GM12873 (cell line): ENCODE measurements at regions not wholly inside any gene's neighbourhood (a gene's known extent, or its start where the extent isn't known, plus 50 kb on each side); places are given as distances from the start of the nearest gene placed in this dataset.

Experiments
- TF ChIP-seq, protein P1 (sequence below): IDR thresholded peaks from 2 replicates; pipeline ENCODE4 v1.5.1; 2012; ENCODE audit warnings: low read depth, mild to moderate bottlenecking, moderate library complexity, low read length, control low read depth; ENCODE audit not compliant: insufficient read depth; ENCODE audit errors: missing control alignments

DNA sequence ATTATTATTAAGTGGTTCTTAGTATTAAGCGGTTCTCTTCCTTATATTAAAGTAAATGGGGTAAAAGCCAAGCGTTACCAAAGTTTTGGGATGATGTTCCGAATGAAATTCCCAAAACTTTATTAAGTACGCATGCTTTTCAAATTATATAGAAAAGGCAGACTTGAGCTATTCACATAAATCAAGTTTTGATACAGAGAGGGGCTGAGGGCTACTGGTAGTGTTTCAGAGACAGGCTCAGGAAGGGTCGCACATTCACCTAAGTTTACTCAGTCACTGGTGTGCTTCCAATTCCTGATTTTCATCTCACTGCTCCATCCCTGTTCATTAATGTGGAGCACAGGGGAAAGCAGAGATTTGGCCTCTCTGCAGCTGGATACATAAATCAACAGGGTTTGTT, 652.2 kb downstream of the QKI start:
- TF ChIP-seq, protein P1, sequence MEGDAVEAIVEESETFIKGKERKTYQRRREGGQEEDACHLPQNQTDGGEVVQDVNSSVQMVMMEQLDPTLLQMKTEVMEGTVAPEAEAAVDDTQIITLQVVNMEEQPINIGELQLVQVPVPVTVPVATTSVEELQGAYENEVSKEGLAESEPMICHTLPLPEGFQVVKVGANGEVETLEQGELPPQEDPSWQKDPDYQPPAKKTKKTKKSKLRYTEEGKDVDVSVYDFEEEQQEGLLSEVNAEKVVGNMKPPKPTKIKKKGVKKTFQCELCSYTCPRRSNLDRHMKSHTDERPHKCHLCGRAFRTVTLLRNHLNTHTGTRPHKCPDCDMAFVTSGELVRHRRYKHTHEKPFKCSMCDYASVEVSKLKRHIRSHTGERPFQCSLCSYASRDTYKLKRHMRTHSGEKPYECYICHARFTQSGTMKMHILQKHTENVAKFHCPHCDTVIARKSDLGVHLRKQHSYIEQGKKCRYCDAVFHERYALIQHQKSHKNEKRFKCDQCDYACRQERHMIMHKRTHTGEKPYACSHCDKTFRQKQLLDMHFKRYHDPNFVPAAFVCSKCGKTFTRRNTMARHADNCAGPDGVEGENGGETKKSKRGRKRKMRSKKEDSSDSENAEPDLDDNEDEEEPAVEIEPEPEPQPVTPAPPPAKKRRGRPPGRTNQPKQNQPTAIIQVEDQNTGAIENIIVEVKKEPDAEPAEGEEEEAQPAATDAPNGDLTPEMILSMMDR = no peak

DNA sequence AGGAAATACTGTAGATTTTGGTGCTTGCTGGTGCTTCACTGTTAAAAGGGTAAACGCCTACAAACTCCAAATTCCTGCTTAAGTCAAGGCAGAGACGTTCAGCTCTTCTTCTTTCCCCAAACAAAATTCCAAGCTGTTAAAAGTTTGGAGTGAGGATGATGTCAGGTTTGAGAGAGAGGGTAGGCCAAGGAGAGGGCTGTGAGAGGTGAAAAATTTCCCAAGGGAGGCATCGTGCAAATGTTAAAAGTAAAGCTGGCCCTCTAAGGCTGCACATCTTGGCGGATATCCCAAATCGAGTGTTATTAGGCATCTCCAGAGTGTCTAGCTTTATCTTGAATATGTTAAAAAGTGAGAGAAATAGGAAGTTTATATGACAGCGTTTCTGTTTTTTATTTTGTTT, 651.8 kb downstream of the QKI start:
- TF ChIP-seq, protein P1 = no peak

DNA sequence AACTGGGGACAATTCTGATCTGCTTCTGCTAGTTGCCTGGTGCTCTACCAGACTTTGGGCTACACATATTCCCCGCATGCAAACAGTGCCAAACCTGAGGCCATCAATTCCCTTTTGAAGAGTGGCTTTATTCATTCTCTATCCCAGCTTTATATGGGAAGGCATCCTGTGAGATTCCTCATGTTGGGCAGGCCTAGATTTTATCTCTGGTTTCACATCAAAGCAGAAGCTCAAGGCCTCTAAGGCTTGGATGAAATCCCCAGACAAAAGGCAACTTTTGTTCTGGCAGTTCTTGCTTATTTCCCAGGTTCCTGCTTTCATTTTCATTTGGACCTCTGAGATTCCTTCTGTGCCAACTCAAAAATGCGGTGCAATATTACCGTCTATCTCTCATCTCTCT, 648.8 kb downstream of the QKI start:
- TF ChIP-seq, protein P1 = no peak

DNA sequence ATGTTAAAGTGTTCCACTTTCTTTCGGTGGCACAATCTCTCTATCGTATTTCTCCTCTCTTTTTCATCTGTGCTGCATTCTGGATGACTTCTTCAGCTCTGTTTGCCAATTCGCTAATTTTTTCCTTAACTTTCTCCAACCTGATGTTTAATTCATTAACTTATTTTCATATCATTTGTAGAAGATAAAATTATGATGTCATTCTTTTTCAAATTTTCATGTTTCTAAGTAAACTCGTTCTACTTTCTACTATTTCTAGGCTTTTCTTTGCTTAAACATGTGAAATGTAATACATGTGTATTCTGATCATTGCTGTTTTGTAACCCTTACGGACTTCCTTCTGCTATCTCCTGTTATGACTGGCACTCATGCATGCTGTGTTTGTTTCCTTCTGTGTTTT, 648.4 kb downstream of the QKI start:
- TF ChIP-seq, protein P1 = no peak

DNA sequence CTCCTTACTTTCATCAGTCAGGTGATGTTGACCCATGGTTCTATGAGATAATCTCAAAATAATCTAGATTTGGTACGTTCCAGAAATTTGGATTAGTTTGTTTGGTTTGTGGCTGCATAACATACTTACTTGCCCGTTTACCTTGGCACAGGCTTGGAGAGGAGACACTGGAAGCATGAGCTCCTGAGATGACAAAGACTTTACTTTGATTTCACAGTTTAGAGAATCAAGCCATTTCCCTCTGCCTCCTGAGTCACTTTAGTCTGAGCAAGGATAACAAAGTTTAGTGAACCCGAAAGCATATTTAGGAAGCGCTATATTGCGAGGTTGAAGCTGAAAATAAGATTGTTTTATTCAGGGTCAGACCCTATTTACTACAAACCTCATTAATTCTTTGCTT, 643.4 kb downstream of the QKI start:
- TF ChIP-seq, protein P1 = no peak

DNA sequence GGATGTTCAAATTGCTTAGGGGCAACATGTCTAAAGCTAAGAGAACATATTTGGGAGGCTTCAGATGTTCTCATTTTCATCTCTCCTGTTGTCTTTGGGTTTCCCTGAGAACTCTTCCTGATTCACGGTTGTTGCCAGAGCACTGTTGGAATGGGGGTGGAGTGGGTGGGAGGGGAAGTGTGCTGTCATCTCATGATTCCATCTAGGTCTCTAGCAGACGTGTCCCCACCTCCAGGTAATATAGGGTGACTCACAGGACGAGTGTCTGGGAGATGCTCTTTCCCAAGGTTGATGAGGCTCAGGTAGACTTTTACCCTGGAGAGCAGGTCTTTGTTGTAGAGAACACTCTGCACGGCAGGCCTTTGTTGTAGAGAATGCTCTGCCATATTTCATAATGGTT, 636.9 kb downstream of the QKI start:
- TF ChIP-seq, protein P1 = no peak

DNA sequence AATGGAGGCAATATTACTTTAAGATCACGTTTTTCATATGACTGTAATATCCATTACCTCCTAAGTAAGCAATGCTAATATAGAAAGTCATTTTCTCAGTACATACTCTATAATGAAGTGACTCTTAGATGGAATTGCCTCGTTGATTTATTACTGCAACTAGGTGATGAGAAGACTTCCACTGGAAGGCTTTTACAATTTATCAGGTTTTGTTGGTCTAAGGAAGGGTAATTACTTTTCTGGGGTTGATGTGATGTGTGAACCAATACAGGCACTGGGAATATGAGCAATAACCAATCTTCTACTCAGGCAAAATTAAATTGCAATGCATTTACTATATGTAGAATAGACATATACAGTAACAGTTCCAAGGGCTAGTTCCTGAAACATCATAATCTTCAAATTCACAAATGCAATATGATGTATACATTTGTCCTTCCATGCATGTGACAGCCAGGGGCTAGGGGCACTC, 635.0 kb downstream of the QKI start:
- TF ChIP-seq, protein P1 = no peak
